ENCODE measurements at regions not wholly inside any gene's neighbourhood (a gene's known extent, or its start where the extent isn't known, plus 50 kb on each side); places are given as distances from the start of the nearest gene placed in this dataset.

- TF ChIP-seq ISL1 (CRISPR knock-in tag; IDR thresholded peaks at IDR 0.05) (no peak), ZFP30 (CRISPR knock-in tag; IDR thresholded peaks at IDR 0.05) (no peak), ARNTL (CRISPR knock-in tag; IDR thresholded peaks at IDR 0.05; ENCODE audit: borderline replicate concordance, low read depth) (no peak), ZFP3 (CRISPR knock-in tag; IDR thresholded peaks at IDR 0.05) (no peak), CREB5 (CRISPR knock-in tag; IDR thresholded peaks at IDR 0.05; ENCODE audit: low read depth) (no peak), RARB (CRISPR knock-in tag; IDR thresholded peaks at IDR 0.05) (no peak), PPARA (CRISPR knock-in tag; IDR thresholded peaks at IDR 0.05; ENCODE audit: borderline replicate concordance) (no peak), ZNF8 (CRISPR knock-in tag; IDR thresholded peaks at IDR 0.05) (no peak), OSR1 (CRISPR knock-in tag; IDR thresholded peaks at IDR 0.05) (no peak), SNAI2 (CRISPR knock-in tag; IDR thresholded peaks at IDR 0.05) (no peak), POU6F1 (CRISPR knock-in tag; IDR thresholded peaks at IDR 0.05; ENCODE audit: borderline replicate concordance, low read depth) (no peak), PATZ1 (CRISPR knock-in tag; IDR thresholded peaks at IDR 0.05; ENCODE audit: borderline replicate concordance) (no peak), TSHZ2 (CRISPR knock-in tag; IDR thresholded peaks at IDR 0.05) (no peak)
Measured at GRCh38 chr5:73280821-73281746, 108.1 kb downstream of the TMEM174 start.
